HT1080 (cell line): ENCODE measurements at regions not wholly inside any gene's neighbourhood (a gene's known extent, or its start where the extent isn't known, plus 50 kb on each side); places are given as distances from the start of the nearest gene placed in this dataset.

ENCODE experiments used
- DNase-seq: peaks from one replicate; pipeline ENCODE4 v3.0.0-alpha.2; 2015; ENCODE audit warnings: low read depth

GRCh38 chr10:64067859-64068258 is 546.7 kb downstream of the REEP3 start:
- no peak for DNase-seq

GRCh38 chr10:64070241-64070640 is 549.0 kb downstream of the REEP3 start:
- no peak for DNase-seq

GRCh38 chr10:64071218-64071617 is 550.0 kb downstream of the REEP3 start:
- DNase-seq, result no peak

- DNase-seq, result no peak
Measured at GRCh38 chr10:64075604-64076003, 554.4 kb downstream of the REEP3 start.

GRCh38 chr10:64076322-64076940 is 555.2 kb downstream of the REEP3 start:
- DNase-seq, result no peak

GRCh38 chr10:64079341-64079740 is 558.1 kb downstream of the REEP3 start:
- DNase-seq, result no peak

- no peak for DNase-seq
Measured at GRCh38 chr10:64080071-64080470, 558.9 kb downstream of the REEP3 start.

GRCh38 chr10:64081947-64082482 is 560.8 kb downstream of the REEP3 start:
- DNase-seq, result no peak

- DNase-seq, result no peak
Measured at GRCh38 chr10:64086083-64086767, 565.0 kb downstream of the REEP3 start.

GRCh38 chr10:64089648-64090047 is 568.4 kb downstream of the REEP3 start:
- no peak for DNase-seq

GRCh38 chr10:64090865-64091264 is 569.7 kb downstream of the REEP3 start:
- no peak for DNase-seq

- DNase-seq, result peak; percentile 4
Measured at GRCh38 chr10:64091897-64092296, 570.7 kb downstream of the REEP3 start.

GRCh38 chr10:64093304-64093703 is 572.1 kb downstream of the REEP3 start:
- DNase-seq, result no peak

GRCh38 chr10:64093946-64094535 is 572.8 kb downstream of the REEP3 start:
- no peak for DNase-seq

- no peak for DNase-seq
Measured at GRCh38 chr10:64096941-64097340, 575.7 kb downstream of the REEP3 start.

GRCh38 chr10:64097391-64098122 is 576.4 kb downstream of the REEP3 start:
- no peak for DNase-seq

- no peak for DNase-seq
Measured at GRCh38 chr10:64098994-64099393, 577.8 kb downstream of the REEP3 start.

GRCh38 chr10:64101606-64102263 is 580.5 kb downstream of the REEP3 start:
- DNase-seq, result no peak

- DNase-seq, result no peak
Measured at GRCh38 chr10:64102264-64102633, 581.0 kb downstream of the REEP3 start.

- DNase-seq, result no peak
Measured at GRCh38 chr10:64102916-64103315, 581.7 kb downstream of the REEP3 start.

GRCh38 chr10:64103750-64104470 is 582.7 kb downstream of the REEP3 start:
- peak; percentile 15 for DNase-seq
